Panc1 (cell line): ENCODE measurements at regions not wholly inside any gene's neighbourhood (a gene's known extent, or its start where the extent isn't known, plus 50 kb on each side); places are given as distances from the start of the nearest gene placed in this dataset.

Experiments used
- ATAC-seq: fragments of 200-7000 bp; cut with Tn5 transposase; 2 replicates; pipeline ENCODE4 v1.9.1; 2020; ENCODE audit warnings: mild to moderate bottlenecking, moderate library complexity
- BruUV-seq: library from RNA; stranded (reverse); fragments of 400-500 nt; replicated peaks from 2 replicates; lab custom pipeline; 2021; lab: Mats Ljungman, UMichigan
- CTCF ChIA-PET: fragments of 300-600 bp; sonication (Branson Sonifier 250); formaldehyde crosslinking; loops from one replicate; lab custom pipeline; 2022; ENCODE audit warnings: antibody characterized with exemption; lab: Charles Lee
- POLR2A ChIA-PET: fragments of 300-600 bp; sonication (Branson Sonifier 250); formaldehyde crosslinking; loops from one replicate; lab custom pipeline; 2022; ENCODE audit warnings: antibody characterized with exemption; lab: Charles Lee
- DNase-seq: peaks from one replicate; pipeline ENCODE4 v3.0.0-alpha.2; 2010; ENCODE audit warnings: low read depth, low spot score
- H3K27ac ChIP-seq: 2 replicates; pipeline ENCODE4 v1.5.1; 2011; ENCODE audit warnings: mild to moderate bottlenecking, low read length, inconsistent platforms
- H3K27me3 ChIP-seq: fragments of 200-500 bp; sonication (Bioruptor generic); 2 replicates; pipeline ENCODE4 v1.6.0; 2014; ENCODE audit warnings: low read length, inconsistent platforms; ENCODE audit not compliant: control insufficient read depth, insufficient read depth
- H3K36me3 ChIP-seq: fragments of 200-500 bp; sonication (Bioruptor generic); 2 replicates; pipeline ENCODE4 v1.5.1; 2014; ENCODE audit warnings: inconsistent platforms, mild to moderate bottlenecking, low read length, moderate library complexity; ENCODE audit not compliant: control insufficient read depth, insufficient read depth
- H3K4me1 ChIP-seq: 2 replicates; pipeline ENCODE4 v1.5.1; 2011; ENCODE audit warnings: inconsistent platforms, mild to moderate bottlenecking, low read length, moderate library complexity; ENCODE audit not compliant: control insufficient read depth, insufficient read depth
- H3K4me3 ChIP-seq, 2 experiments: 2 replicates each; pipeline ENCODE4 v1.5.1; 2011 to 2012; ENCODE audit warnings: low read depth in 2 of 2, low read length in 2 of 2, mild to moderate bottlenecking in 2 of 2, inconsistent platforms in 1 of 2, moderate library complexity in 1 of 2
- H3K9me3 ChIP-seq: fragments of 200-500 bp; sonication (Bioruptor generic); 2 replicates; pipeline ENCODE4 v1.5.1; 2014; ENCODE audit warnings: low read depth, mild to moderate bottlenecking, inconsistent platforms, low read length, moderate library complexity; ENCODE audit not compliant: control insufficient read depth, insufficient read depth
- CTCF ChIP-seq: fragments of 450-650 bp; IDR thresholded peaks from 2 replicates; pipeline ENCODE4 v1.5.1; 2017; ENCODE audit warnings: mild to moderate bottlenecking
- POLR2AphosphoS5 ChIP-seq: IDR thresholded peaks from 2 replicates; pipeline ENCODE4 v1.6.1; 2012; ENCODE audit warnings: mild to moderate bottlenecking, low read depth, low read length, moderate library complexity
- REST ChIP-seq, 2 experiments: IDR thresholded peaks; 2 replicates each; pipeline ENCODE4 v1.6.1; 2011 to 2012; ENCODE audit warnings: low read depth in 2 of 2, control low read depth in 1 of 2, low read length in 1 of 2, mild to moderate bottlenecking in 1 of 2, moderate library complexity in 1 of 2; ENCODE audit not compliant: insufficient read depth in 1 of 2
- SIN3A ChIP-seq: IDR thresholded peaks from 2 replicates; pipeline ENCODE4 v1.6.1; 2012; ENCODE audit warnings: low read depth, mild to moderate bottlenecking, low read length, moderate library complexity, borderline replicate concordance; ENCODE audit not compliant: insufficient read depth
- TCF7L2 ChIP-seq: IDR thresholded peaks from 2 replicates; pipeline ENCODE4 v1.6.1; 2011; ENCODE audit warnings: mild to moderate bottlenecking, low read depth, low read length, inconsistent platforms
- in situ Hi-C: cut with HindIII; loops from 2 replicates; pipeline ENCODE4 v1.10.0; 2016; ENCODE audit warnings: low sequenced_read_pairs, low pct_unique_long_range_greater_than_20kb
- intact Hi-C: fragments of 100-400 bp; cut with micrococcal nuclease; formaldehyde crosslinking; loops from one replicate; pipeline ENCODE4 v1.10.0; 2022; ENCODE audit not compliant: unreplicated experiment

- intact Hi-C loops (no loop called here), in situ Hi-C loops (no loop called here)
- CTCF ChIA-PET = no interaction called here
- H3K27me3 ChIP-seq = no peaks in the 10 kb centered on the region
- no peaks in the 10 kb centered on the region for H3K4me1 ChIP-seq
- ATAC-seq (no peak), DNase-seq (no peak)
- H3K27ac ChIP-seq = no peak overlapping the region
- no peaks in the 10 kb centered on the region for H3K36me3 ChIP-seq
- TF ChIP-seq REST (IDR thresholded peaks at IDR 0.05; ENCODE audit: insufficient read depth in 1 of 2, low read depth in 2 of 2, low read length in 1 of 2) (no peak), CTCF (no peak), POLR2AphosphoS5 (no peak), SIN3A (no peak), TCF7L2 (no peak)
- H3K9me3 ChIP-seq = no peaks in the 10 kb centered on the region
- BruUV-seq = no TSS peak
- POLR2A ChIA-PET = no interaction called here
- no peak overlapping the region for H3K4me3 ChIP-seq
Measured at GRCh38 chr13:54744747-54745146, 1716.1 kb downstream of the OLFM4 start.

- no TSS peak for BruUV-seq
- no peak for DNase-seq
- Histone ChIP-seq H3K4me1 (no peaks in the 10 kb centered on the region), H3K36me3 (no peaks in the 10 kb centered on the region), H3K4me3 (no peak overlapping the region), H3K9me3 (no peaks in the 10 kb centered on the region), H3K27me3 (no peaks in the 10 kb centered on the region), H3K27ac (no peak overlapping the region)
- no peak for ATAC-seq
- intact Hi-C loops (no loop called here), in situ Hi-C loops (no loop called here)
- POLR2A ChIA-PET = no interaction called here
- TF ChIP-seq TCF7L2 (no peak), CTCF (no peak), POLR2AphosphoS5 (no peak), SIN3A (no peak), REST (IDR thresholded peaks at IDR 0.05; ENCODE audit: insufficient read depth in 1 of 2, low read depth in 2 of 2, low read length in 1 of 2) (no peak)
- CTCF ChIA-PET = no interaction called here
Measured at GRCh38 chr13:54750521-54750920, 1721.9 kb downstream of the OLFM4 start.
